ENCODE measurements at regions not wholly inside any gene's neighbourhood (a gene's known extent, or its start where the extent isn't known, plus 50 kb on each side); places are given as distances from the start of the nearest gene placed in this dataset.
A peak's percentile ranks its signal among the peaks of the same experiment; 100 is the strongest.
"Not testable (repeated sequence)": the region's sequence is repeated elsewhere in the genome, so short reads cannot be mapped to it uniquely, and the experiment has no call there.

DNA sequence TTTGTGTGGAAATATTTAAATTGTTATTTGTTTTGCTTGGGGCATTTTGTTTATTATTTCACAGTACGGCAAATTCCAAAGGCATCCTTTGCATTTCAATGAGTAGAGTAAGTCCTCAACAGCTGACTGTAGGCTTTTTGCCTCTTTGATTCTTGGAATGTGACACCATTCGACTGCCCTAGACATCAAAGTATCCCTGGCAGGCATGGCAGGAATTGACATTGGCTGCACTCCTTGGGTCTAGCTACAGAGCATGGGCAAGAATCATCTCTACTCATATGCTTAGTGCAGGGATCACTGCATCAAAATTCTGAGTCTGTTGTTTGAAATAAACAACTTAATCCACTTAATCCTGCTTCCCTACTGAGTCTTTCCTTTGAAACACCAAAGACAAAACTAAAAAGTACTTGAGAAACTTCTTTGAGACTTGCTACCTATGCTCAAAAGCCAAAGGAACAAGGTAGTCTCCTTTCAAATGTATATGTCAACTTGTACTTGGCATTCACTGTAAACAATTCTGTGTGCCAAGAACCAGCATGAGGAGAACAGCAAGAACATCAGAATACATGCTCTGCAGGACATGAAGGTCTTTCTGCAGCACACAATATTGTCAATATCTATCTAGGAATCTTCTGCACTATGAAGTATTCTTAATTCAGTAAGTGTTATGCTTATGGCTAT lies 1569.0 kb upstream of the FLRT2 start:
- no peak overlapping the region for H3K27ac ChIP-seq (ENCODE audit: low read length)
- H3K4me1 ChIP-seq (ENCODE audit: control insufficient read depth, insufficient read depth, low read length): no peaks in the 10 kb centered on the region
- DNase-seq: no peak
- H3K4me3 ChIP-seq (ENCODE audit: low read length): no peak overlapping the region
- H3K27me3 ChIP-seq (ENCODE audit: control insufficient read depth, insufficient read depth, low read length): no peaks in the 10 kb centered on the region
- no CpG with 5 or more reads among the region's 2 CpGs for WGBS (ENCODE audit: insufficient coverage, low lambda C conversion rate)
- H3K9me3 ChIP-seq (ENCODE audit: control insufficient read depth, low read depth, low read length): no peaks in the 10 kb centered on the region
- no peaks in the 10 kb centered on the region for H3K36me3 ChIP-seq (ENCODE audit: control insufficient read depth, insufficient read depth, low read length)

DNA sequence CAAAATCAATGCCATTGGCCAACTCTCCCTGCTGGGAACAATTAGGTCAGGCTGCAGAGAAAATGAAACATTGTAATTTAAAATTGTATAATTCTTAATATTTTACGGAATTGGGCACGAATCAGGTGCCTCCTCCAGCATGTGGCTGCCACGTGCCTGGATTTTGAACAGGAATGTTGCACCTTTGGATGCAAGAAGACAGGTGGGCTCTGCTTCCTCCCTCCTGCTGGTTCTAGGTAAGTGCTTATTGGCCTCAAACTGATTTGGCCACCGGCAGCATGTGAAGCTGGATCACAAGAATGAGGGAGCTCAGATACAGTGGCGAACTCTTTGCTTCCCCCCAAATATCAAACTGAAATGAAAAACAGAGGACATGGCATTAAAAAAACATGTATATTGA lies 1559.9 kb upstream of the FLRT2 start:
- Histone ChIP-seq H3K27ac (ENCODE audit: low read length) (no peak overlapping the region), H3K9me3 (ENCODE audit: control insufficient read depth, low read depth, low read length) (peaks cover 2% of the 10 kb centered on the region), H3K27me3 (ENCODE audit: control insufficient read depth, insufficient read depth, low read length) (no peaks in the 10 kb centered on the region), H3K4me3 (ENCODE audit: low read length) (no peak overlapping the region), H3K4me1 (ENCODE audit: control insufficient read depth, insufficient read depth, low read length) (no peaks in the 10 kb centered on the region), H3K36me3 (ENCODE audit: control insufficient read depth, insufficient read depth, low read length) (no peaks in the 10 kb centered on the region)
- no peak for DNase-seq
- 100% methylated on average over 1 of the region's 5 CpGs for WGBS (ENCODE audit: insufficient coverage, low lambda C conversion rate)

DNA sequence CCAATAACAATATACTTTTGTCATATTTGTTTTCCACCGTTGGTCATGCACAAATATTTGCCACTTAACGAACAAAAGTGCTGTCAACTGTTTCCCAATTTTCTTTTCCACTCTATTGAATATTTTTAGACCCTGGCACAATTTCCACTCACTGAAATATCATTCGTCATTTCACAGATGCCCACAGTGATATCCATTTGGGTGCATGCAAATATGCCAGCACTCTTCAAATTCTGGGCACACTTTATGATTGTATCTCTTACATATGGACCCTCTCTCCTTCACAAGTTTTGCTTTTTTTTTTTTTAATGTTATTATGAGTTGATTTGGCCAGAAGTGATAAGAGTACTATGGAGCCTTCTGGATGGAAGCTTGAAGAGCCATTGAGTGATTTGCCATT lies 1557.3 kb upstream of the FLRT2 start:
- Histone ChIP-seq H3K4me1 (ENCODE audit: control insufficient read depth, insufficient read depth, low read length) (no peaks in the 10 kb centered on the region), H3K9me3 (ENCODE audit: control insufficient read depth, low read depth, low read length) (peaks cover 2% of the 10 kb centered on the region), H3K36me3 (ENCODE audit: control insufficient read depth, insufficient read depth, low read length) (no peaks in the 10 kb centered on the region), H3K4me3 (ENCODE audit: low read length) (no peak overlapping the region), H3K27ac (ENCODE audit: low read length) (no peak overlapping the region), H3K27me3 (ENCODE audit: control insufficient read depth, insufficient read depth, low read length) (no peaks in the 10 kb centered on the region)
- 84% methylated on average over 3 of the region's 3 CpGs for WGBS (ENCODE audit: insufficient coverage, low lambda C conversion rate)
- DNase-seq: no peak

DNA sequence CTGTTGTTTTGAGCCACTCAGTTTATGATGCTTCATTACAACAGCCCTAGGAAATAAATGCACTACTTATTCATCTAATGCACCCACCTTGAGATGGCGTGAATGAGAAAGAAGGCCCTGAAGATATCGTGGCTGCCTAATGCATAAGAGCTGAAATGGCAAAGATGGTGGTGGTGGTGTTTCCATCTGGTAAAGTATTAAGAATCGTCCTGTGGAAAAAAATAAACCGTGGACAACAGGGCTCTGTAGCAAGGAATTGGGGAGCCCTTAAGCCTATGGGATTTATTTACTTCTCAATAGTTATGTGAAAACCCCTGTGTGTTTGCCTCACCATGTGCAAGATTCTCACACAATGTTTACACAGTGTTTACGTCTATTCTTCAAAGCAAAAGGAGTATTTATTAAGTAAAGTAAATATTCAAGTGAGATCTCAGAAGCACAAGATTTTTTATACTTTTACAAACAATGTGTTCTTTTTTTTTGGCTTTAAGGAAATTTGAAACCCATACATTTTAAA lies 1555.2 kb upstream of the FLRT2 start:
- no peak for DNase-seq
- no peak overlapping the region for H3K4me3 ChIP-seq (ENCODE audit: low read length)
- peaks cover 2% of the 10 kb centered on the region for H3K9me3 ChIP-seq (ENCODE audit: control insufficient read depth, low read depth, low read length)
- no peaks in the 10 kb centered on the region for H3K4me1 ChIP-seq (ENCODE audit: control insufficient read depth, insufficient read depth, low read length)
- no peaks in the 10 kb centered on the region for H3K27me3 ChIP-seq (ENCODE audit: control insufficient read depth, insufficient read depth, low read length)
- no peaks in the 10 kb centered on the region for H3K36me3 ChIP-seq (ENCODE audit: control insufficient read depth, insufficient read depth, low read length)
- no peak overlapping the region for H3K27ac ChIP-seq (ENCODE audit: low read length)
- WGBS (ENCODE audit: insufficient coverage, low lambda C conversion rate): no CpG with 5 or more reads among the region's 5 CpGs

DNA sequence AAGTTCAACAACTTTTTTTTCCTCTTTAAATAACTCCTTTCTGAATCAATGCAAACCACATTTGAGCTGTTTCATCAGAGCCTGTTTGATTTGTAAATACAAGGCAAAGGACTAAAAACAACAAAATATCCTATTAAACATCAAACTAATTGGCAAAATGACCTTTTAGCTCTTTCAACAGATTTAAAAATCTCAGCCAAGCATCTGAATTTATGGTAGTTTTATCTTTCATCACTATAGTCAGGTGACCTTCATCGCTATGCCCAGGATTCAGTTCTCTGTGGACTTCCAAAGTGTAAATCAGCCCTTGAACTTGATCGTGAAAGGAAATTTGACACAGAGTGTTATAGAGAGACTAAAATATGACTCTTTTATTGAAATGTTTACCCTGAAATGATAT lies 1554.5 kb upstream of the FLRT2 start:
- H3K27me3 ChIP-seq (ENCODE audit: control insufficient read depth, insufficient read depth, low read length): no peaks in the 10 kb centered on the region
- H3K4me1 ChIP-seq (ENCODE audit: control insufficient read depth, insufficient read depth, low read length): no peaks in the 10 kb centered on the region
- no peak overlapping the region for H3K4me3 ChIP-seq (ENCODE audit: low read length)
- no peaks in the 10 kb centered on the region for H3K36me3 ChIP-seq (ENCODE audit: control insufficient read depth, insufficient read depth, low read length)
- no peak overlapping the region for H3K27ac ChIP-seq (ENCODE audit: low read length)
- DNase-seq: no peak
- no CpG with 5 or more reads among the region's 2 CpGs for WGBS (ENCODE audit: insufficient coverage, low lambda C conversion rate)
- H3K9me3 ChIP-seq (ENCODE audit: control insufficient read depth, low read depth, low read length): peaks cover 2% of the 10 kb centered on the region

DNA sequence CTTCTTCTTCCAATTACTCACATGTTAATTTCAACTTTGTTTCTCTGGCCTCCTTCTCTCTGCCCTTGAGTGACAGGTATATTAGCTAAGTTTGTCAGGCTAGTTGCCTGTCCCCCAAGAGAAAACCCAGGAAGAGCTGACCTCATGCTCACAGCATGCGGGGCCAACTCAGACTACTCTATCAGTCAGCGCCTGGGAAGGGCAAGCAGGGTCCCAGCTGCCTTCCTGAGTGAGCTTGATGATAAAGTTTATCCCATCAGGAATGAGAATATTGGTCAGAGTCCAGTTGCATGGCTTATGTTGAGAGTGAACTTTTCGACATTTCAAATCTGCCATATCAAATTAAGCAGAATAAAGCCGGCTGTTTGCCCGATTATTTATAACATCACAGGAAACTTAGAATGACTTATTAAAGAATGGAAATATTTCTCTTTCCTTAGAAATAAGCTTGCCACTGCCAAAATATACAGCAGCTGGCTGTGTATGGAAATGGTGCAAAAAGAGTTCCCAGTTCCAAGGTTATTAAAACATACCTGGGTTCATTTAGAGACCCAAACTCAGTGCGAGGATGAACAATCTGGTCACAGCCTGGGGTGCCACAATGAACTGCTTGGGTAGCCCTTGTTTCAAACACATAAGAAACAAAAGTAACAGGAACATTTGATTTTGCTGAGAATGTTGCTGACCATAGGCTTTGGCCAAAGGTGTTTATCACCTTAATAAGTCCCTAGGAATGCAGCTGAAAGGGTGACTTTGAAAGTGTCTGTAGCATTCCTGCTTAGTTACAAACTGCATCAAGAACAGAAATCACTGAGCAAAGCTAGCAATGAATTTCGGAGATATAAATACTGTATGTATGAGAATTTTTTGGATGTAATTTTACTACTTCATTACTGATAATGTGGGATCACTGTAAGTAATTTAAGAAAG lies 1553.8 kb upstream of the FLRT2 start:
- no peaks in the 10 kb centered on the region for H3K4me1 ChIP-seq (ENCODE audit: control insufficient read depth, insufficient read depth, low read length)
- DNase-seq: peak in 1 of 2 donors; percentile 9
- no peaks in the 10 kb centered on the region for H3K36me3 ChIP-seq (ENCODE audit: control insufficient read depth, insufficient read depth, low read length)
- WGBS (ENCODE audit: insufficient coverage, low lambda C conversion rate): 57% methylated on average over 3 of the region's 7 CpGs
- H3K27me3 ChIP-seq (ENCODE audit: control insufficient read depth, insufficient read depth, low read length): no peaks in the 10 kb centered on the region
- no peak overlapping the region for H3K27ac ChIP-seq (ENCODE audit: low read length)
- H3K9me3 ChIP-seq (ENCODE audit: control insufficient read depth, low read depth, low read length): peaks cover 2% of the 10 kb centered on the region
- H3K4me3 ChIP-seq (ENCODE audit: low read length): no peak overlapping the region

DNA sequence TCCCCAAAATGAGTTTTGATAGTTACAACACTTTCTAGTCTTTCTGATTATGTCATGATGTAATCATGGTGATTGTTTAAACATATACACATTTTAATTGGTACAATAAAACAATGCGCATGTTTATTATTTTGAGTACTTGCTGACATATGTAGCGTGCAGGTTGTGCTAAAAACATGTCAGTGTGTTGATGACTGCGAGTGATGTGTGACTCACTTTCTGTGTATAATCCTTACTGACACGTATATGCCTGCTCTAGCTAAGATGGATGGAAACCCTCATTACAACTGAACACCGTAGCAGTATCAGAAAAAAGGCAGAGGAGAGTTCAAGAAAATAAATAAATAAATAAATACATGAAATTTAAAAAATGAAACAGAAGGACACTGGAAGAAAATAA lies 1552.4 kb upstream of the FLRT2 start:
- H3K4me3 ChIP-seq (ENCODE audit: low read length): no peak overlapping the region
- no peak overlapping the region for H3K27ac ChIP-seq (ENCODE audit: low read length)
- DNase-seq: no peak
- H3K36me3 ChIP-seq (ENCODE audit: control insufficient read depth, insufficient read depth, low read length): no peaks in the 10 kb centered on the region
- H3K27me3 ChIP-seq (ENCODE audit: control insufficient read depth, insufficient read depth, low read length): no peaks in the 10 kb centered on the region
- no peaks in the 10 kb centered on the region for H3K4me1 ChIP-seq (ENCODE audit: control insufficient read depth, insufficient read depth, low read length)
- H3K9me3 ChIP-seq (ENCODE audit: control insufficient read depth, low read depth, low read length): peaks cover 2% of the 10 kb centered on the region
- 100% methylated on average over 2 of the region's 5 CpGs for whole genome bisulfite sequencing (ENCODE audit: insufficient coverage, low lambda C conversion rate)

DNA sequence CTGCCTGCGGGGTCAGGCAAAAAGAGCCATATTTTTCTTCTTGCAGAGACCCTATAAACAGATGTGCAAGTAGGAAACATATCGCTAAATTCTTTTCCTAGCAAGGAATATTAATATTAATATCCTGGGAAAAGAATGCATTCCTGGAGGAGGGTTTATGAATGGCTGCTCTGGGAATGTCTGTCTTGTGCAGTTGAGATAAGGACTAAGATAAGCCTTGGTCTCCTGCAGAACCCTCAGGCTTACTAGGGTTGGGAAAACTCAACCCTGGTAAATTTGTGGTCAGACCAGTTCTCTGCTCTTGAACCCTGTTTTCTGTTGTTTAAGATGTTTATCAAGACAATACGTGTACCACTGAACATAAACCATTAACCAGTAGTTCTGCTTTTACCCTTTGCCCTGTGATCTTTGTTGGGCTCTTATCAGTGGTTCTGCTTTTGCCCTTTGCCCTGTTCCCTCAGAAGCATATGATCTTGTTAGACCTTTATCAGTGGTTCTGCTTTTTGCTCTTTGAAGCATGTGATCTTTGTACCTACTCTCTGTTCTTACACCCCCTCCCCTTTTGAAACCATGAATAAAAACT lies 1548.2 kb upstream of the FLRT2 start:
- WGBS (ENCODE audit: insufficient coverage, low lambda C conversion rate): no CpG with 5 or more reads among the region's 3 CpGs
- not testable (repeated sequence) for H3K27me3 ChIP-seq (ENCODE audit: control insufficient read depth, insufficient read depth, low read length); H3K27ac ChIP-seq (ENCODE audit: low read length); H3K36me3 ChIP-seq (ENCODE audit: control insufficient read depth, insufficient read depth, low read length); H3K4me3 ChIP-seq (ENCODE audit: low read length); H3K9me3 ChIP-seq (ENCODE audit: control insufficient read depth, low read depth, low read length); H3K4me1 ChIP-seq (ENCODE audit: control insufficient read depth, insufficient read depth, low read length)
- DNase-seq: peak in 1 of 2 donors; percentile 43

DNA sequence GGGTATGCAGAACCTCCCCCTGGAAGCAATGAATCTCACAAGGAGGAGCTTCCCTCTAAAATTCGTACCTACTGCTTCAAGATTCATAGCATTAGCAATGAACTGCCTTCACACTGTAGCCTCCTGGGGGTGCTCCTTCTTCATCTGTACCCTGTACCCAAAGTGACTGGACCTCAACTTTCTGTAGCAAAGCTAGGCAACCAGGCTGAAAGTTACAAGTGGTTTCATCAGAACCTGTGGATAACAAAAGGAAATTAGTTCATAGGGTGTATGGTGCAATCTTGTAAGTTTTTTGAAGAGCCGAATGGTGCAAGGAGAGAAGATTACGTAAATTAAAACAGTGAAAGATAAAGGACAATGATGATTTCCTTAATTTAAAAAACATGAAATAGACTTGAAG lies 1541.7 kb upstream of the FLRT2 start:
- 90% methylated on average over 2 of the region's 3 CpGs for WGBS (ENCODE audit: insufficient coverage, low lambda C conversion rate)
- Histone ChIP-seq H3K36me3 (ENCODE audit: control insufficient read depth, insufficient read depth, low read length) (no peaks in the 10 kb centered on the region), H3K4me3 (ENCODE audit: low read length) (no peak overlapping the region), H3K27me3 (ENCODE audit: control insufficient read depth, insufficient read depth, low read length) (no peaks in the 10 kb centered on the region), H3K27ac (ENCODE audit: low read length) (no peak overlapping the region), H3K9me3 (ENCODE audit: control insufficient read depth, low read depth, low read length) (no peaks in the 10 kb centered on the region), H3K4me1 (ENCODE audit: control insufficient read depth, insufficient read depth, low read length) (no peaks in the 10 kb centered on the region)
- DNase-seq: no peak

DNA sequence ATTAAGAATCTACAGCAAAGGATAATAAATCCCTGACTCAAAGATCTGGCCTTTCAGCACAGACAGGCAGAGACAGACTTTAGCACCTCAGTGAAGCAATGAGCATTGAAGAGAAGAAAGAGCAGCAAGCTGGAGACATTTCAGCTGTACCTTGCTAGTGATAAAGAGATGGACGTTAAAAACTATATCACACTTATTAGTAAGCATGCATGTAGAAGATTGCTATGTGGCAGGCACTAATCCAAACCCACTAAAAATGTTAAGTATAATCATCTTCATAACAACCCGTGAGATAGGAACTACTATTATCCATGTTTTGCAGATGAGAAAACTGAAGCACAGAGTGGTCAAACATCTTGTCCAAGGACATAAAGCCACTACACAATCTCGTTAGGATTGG lies 1538.3 kb upstream of the FLRT2 start:
- Histone ChIP-seq H3K9me3 (ENCODE audit: control insufficient read depth, low read depth, low read length) (no peaks in the 10 kb centered on the region), H3K36me3 (ENCODE audit: control insufficient read depth, insufficient read depth, low read length) (no peaks in the 10 kb centered on the region), H3K4me1 (ENCODE audit: control insufficient read depth, insufficient read depth, low read length) (no peaks in the 10 kb centered on the region), H3K27me3 (ENCODE audit: control insufficient read depth, insufficient read depth, low read length) (no peaks in the 10 kb centered on the region), H3K4me3 (ENCODE audit: low read length) (no peak overlapping the region), H3K27ac (ENCODE audit: low read length) (no peak overlapping the region)
- WGBS (ENCODE audit: insufficient coverage, low lambda C conversion rate): no CpG with 5 or more reads among the region's 3 CpGs
- no peak for DNase-seq
